ENCODE measurements at regions not wholly inside any gene's neighbourhood (a gene's known extent, or its start where the extent isn't known, plus 50 kb on each side); places are given as distances from the start of the nearest gene placed in this dataset.
"Not testable (repeated sequence)": the region's sequence is repeated elsewhere in the genome, so short reads cannot be mapped to it uniquely, and the experiment has no call there.

DNA sequence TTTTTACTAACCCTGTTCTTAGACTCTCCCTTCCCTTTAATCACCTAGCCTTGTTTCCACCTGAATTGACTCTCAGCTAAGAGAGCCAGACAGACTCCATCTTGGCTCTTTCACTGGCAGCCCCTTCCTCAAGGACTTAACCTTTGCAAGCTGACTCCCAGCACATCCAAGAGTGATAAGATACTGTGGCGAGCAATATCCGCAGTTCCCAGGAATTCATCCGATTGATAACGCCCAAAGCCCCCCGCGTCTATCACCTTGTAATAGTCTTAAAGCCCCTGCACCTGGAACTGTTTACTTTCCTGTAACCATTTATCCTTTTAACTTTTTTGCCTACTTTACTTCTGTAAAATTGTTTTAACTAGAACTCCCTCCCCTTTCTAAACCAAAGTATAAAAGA is 191.4 kb upstream of the RTL1 start:
- TF ChIP-seq, protein P1, sequence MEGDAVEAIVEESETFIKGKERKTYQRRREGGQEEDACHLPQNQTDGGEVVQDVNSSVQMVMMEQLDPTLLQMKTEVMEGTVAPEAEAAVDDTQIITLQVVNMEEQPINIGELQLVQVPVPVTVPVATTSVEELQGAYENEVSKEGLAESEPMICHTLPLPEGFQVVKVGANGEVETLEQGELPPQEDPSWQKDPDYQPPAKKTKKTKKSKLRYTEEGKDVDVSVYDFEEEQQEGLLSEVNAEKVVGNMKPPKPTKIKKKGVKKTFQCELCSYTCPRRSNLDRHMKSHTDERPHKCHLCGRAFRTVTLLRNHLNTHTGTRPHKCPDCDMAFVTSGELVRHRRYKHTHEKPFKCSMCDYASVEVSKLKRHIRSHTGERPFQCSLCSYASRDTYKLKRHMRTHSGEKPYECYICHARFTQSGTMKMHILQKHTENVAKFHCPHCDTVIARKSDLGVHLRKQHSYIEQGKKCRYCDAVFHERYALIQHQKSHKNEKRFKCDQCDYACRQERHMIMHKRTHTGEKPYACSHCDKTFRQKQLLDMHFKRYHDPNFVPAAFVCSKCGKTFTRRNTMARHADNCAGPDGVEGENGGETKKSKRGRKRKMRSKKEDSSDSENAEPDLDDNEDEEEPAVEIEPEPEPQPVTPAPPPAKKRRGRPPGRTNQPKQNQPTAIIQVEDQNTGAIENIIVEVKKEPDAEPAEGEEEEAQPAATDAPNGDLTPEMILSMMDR (IDR thresholded peaks at IDR 0.05; ENCODE audit: borderline replicate concordance, extremely low read depth, low read length, poor library complexity, severe bottlenecking): not testable (repeated sequence)
- not testable (repeated sequence) for TF ChIP-seq EZH2 (IDR thresholded peaks at IDR 0.05; ENCODE audit: borderline replicate concordance, low read depth, low read length, severe bottlenecking)
